ENCODE measurements at regions not wholly inside any gene's neighbourhood (a gene's known extent, or its start where the extent isn't known, plus 50 kb on each side); places are given as distances from the start of the nearest gene placed in this dataset.

DNA sequence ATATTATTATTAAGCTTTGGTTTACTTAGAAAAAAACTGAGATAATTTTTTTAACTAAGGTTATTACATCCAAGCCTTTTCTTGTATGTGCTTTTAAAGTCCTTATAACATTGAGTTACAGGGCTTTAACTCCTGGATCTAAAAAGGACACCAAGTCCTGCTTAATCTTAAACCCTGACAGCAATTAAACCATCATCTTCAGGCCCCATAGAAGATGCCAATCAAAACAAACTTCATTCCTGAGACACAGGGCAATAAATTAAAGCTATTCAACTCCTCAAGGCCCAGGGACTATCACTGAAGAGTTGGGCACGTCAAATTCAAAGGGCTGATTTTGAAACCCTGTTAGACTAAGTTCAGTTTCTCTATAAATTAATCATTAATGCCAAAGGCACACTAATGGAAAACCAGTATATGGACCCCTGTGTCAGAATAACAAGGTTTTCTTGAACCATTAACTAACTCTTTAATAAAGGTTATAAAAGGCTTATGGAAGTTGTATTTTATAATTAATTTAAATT, 1152.6 kb downstream of the NSUN3 start:
- no peak for TF ChIP-seq ZFX (IDR thresholded peaks at IDR 0.05)
- TF ChIP-seq, protein P1, sequence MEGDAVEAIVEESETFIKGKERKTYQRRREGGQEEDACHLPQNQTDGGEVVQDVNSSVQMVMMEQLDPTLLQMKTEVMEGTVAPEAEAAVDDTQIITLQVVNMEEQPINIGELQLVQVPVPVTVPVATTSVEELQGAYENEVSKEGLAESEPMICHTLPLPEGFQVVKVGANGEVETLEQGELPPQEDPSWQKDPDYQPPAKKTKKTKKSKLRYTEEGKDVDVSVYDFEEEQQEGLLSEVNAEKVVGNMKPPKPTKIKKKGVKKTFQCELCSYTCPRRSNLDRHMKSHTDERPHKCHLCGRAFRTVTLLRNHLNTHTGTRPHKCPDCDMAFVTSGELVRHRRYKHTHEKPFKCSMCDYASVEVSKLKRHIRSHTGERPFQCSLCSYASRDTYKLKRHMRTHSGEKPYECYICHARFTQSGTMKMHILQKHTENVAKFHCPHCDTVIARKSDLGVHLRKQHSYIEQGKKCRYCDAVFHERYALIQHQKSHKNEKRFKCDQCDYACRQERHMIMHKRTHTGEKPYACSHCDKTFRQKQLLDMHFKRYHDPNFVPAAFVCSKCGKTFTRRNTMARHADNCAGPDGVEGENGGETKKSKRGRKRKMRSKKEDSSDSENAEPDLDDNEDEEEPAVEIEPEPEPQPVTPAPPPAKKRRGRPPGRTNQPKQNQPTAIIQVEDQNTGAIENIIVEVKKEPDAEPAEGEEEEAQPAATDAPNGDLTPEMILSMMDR (conservative IDR thresholded peaks at IDR 0.05) = no peak
- H3K27ac ChIP-seq = no peak overlapping the region

DNA sequence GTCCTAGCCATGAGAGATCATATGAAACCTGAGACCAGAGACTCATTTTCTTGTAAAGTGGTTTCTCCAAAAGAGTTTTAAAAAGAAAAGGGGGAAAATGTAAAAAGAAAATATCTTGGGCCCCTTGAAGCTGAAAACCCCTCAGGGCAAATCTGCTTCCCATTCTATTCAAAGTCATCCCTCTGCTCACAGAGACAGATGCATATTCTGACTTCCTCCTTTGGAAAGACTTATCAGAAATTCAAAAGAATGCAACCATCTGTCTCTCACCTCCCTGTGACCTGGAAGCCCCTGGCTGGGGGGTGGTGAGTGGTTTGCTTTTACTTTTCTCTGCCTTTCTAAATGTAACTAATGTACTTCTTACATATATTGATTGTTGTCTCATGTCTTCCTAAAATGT, 1154.8 kb downstream of the NSUN3 start:
- no peak overlapping the region for H3K27ac ChIP-seq
- no peak for TF ChIP-seq ZFX (IDR thresholded peaks at IDR 0.05)
- TF ChIP-seq, protein P1 (conservative IDR thresholded peaks at IDR 0.05) = no peak

DNA sequence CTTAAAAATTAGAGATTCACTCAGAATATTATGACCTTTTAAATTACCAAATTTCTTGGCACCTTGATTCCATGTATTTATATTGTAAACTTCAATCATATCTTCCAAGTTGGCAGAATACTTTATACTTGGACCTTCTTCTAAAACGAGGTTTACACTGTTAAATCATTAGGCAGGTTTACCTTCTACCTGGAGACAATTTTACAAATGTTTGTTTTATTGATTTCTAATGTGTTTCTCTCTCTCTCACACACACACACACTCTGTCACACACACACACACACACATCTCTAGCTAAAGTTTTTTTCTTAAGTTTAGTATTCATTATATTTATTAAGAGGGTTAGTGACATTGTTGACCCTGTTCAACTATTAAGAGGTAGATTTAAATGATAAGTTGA, 1155.6 kb downstream of the NSUN3 start:
- H3K27ac ChIP-seq = no peak overlapping the region
- TF ChIP-seq ZFX (IDR thresholded peaks at IDR 0.05) = no peak
- TF ChIP-seq, protein P1 (conservative IDR thresholded peaks at IDR 0.05) = no peak

DNA sequence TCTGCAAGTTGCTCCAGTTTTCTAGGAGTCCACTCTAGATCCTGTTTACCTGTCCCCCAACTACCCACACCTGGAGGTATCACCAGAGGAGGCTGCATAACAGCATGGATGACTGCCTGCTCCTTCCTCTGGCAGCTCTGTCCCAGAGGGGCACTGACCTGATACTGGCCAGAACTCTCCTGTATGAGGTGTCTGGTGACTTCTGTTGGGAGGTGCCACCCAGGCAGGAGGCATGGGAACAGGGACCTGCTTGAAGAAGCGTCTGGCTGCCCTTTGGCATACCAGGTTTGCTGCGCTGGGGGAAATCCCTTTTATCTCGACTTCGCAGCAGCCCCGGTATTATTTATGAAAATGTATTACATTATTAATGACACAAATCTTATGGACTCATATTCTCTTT, 1163.6 kb downstream of the NSUN3 start:
- no peak overlapping the region for H3K27ac ChIP-seq
- TF ChIP-seq ZFX (IDR thresholded peaks at IDR 0.05) = no peak
- TF ChIP-seq, protein P1 (conservative IDR thresholded peaks at IDR 0.05) = no peak

DNA sequence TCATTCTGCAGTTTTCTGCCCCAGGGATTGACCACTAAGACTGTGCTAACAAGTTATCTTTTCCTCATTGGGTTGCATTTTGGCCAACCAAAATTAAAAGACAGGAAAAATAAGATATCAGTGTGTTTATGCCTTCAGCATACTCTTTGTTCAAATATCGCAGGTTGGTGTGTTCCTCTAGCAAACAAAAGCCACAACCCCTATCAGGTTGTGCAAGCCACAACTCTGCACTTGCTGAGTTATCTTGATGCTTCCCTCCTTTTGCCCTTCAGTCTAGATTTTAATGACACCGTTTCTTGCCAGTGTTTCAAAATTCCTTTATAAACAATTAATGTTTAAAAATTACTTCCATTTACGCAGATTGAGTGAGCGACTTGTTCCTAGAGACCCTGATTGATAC, 1164.2 kb downstream of the NSUN3 start:
- TF ChIP-seq, protein P1 (conservative IDR thresholded peaks at IDR 0.05) = no peak
- no peak for TF ChIP-seq ZFX (IDR thresholded peaks at IDR 0.05)
- H3K27ac ChIP-seq = no peak overlapping the region

DNA sequence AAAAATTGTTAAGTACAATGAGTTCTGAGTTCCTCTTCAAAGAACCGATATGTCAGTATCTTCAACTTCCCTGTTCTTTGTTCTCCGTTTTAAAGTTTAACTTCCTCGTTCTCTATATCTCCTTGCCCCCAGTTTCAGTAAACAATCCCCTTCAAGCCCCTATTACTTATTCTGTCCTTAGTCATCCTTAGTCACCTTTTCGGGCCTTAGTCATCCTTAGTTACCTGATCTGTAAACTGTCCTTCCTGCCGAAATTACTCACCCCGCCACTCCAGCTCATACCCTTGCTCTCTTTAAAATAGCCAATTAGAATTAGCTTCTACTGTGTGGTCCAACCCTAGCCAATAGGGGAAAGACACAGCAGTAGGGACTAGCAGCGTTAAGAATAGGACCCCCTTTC, 1165.6 kb downstream of the NSUN3 start:
- H3K27ac ChIP-seq = no peak overlapping the region
- TF ChIP-seq ZFX (IDR thresholded peaks at IDR 0.05) = no peak
- TF ChIP-seq, protein P1 (conservative IDR thresholded peaks at IDR 0.05) = no peak

DNA sequence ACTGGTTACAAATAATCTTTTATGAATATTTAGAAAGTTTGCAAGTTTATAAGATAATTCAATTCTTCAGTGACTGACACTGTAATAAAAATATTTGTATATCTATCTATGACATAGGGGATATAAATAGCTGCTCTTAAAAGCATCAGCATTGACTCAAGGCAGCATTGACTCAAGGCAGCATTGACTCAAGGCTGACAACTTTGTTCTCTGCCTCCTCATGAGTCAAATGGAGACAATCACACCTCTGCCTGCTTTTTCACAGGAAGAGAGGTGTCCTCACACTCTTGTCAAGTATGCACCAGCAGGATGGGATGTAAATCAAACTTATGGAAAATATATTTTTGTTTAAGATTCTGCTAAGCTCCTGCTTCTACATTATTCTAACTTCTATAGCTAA, 1173.1 kb downstream of the NSUN3 start:
- no peak for TF ChIP-seq ZFX (IDR thresholded peaks at IDR 0.05)
- TF ChIP-seq, protein P1 (conservative IDR thresholded peaks at IDR 0.05) = no peak
- H3K27ac ChIP-seq = no peak overlapping the region

Data from C4-2B (cell line).